ENCODE measurements at regions not wholly inside any gene's neighbourhood (a gene's known extent, or its start where the extent isn't known, plus 50 kb on each side); places are given as distances from the start of the nearest gene placed in this dataset.

GRCh38 chr3:59126446-59126845 is 76.6 kb upstream of the CFAP20DC start:
- ChIA-PET POLR2A (no interaction called here), CTCF (no interaction called here)
- TF ChIP-seq, protein P1, sequence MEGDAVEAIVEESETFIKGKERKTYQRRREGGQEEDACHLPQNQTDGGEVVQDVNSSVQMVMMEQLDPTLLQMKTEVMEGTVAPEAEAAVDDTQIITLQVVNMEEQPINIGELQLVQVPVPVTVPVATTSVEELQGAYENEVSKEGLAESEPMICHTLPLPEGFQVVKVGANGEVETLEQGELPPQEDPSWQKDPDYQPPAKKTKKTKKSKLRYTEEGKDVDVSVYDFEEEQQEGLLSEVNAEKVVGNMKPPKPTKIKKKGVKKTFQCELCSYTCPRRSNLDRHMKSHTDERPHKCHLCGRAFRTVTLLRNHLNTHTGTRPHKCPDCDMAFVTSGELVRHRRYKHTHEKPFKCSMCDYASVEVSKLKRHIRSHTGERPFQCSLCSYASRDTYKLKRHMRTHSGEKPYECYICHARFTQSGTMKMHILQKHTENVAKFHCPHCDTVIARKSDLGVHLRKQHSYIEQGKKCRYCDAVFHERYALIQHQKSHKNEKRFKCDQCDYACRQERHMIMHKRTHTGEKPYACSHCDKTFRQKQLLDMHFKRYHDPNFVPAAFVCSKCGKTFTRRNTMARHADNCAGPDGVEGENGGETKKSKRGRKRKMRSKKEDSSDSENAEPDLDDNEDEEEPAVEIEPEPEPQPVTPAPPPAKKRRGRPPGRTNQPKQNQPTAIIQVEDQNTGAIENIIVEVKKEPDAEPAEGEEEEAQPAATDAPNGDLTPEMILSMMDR (IDR thresholded peaks at IDR 0.05): no peak
- Mint-ChIP-seq H3K4me1 (ENCODE audit: low read depth) (no peaks in the 10 kb centered on the region), H3K27me3 (peaks cover 1% of the 10 kb centered on the region), H3K36me3 (ENCODE audit: low read depth) (no peaks in the 10 kb centered on the region), H3K27ac (no peak overlapping the region), H3K9me3 (no peaks in the 10 kb centered on the region), H3K4me3 (no peak overlapping the region)
- no peak for ATAC-seq
- intact Hi-C loops (cut with micrococcal nuclease): no loop called here
- DNase-seq: no peak

DNA sequence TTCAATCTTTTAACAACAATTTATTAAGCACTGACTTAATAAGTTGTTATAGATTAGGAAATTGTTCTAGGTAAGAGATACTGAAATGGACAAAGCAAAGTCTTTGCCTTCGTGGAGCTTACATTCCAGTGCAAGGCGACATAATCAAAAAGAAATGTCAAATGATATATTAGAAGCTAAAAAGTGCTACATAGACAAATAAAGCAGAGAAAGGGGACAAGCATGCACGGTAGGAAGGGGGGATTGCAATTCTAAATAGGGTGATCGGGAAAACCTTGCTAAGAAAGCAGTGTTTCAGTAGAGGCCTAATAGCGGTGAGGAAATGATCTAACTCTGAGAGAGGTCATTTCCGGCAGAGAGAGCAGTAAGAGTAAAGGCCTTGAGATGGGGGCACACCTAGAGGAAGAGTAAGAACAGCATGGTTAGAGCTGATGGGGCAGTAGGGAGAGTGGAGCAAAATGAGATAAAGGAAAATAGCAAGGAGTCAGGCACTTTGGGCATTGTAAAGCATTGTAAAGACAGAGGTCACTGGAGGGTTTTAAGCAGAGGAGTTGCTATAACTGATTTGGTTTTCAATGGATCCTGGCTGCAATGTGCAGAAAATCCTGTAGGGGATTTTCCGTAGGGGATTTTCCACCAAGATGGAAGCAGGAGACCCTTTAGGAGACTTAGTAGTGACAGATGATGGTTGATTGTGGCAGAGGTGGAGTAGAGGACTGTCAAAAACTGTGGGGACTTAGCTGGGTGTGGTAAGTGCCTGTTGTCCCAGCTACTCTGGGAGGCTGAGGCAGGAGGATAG is 71.7 kb upstream of the CFAP20DC start:
- intact Hi-C loops (cut with micrococcal nuclease): no loop called here
- DNase-seq (no peak), ATAC-seq (no peak)
- Mint-ChIP-seq H3K9me3 (no peaks in the 10 kb centered on the region), H3K4me1 (ENCODE audit: low read depth) (no peaks in the 10 kb centered on the region), H3K27ac (no peak overlapping the region), H3K27me3 (peaks cover 4% of the 10 kb centered on the region), H3K4me3 (no peak overlapping the region), H3K36me3 (ENCODE audit: low read depth) (no peaks in the 10 kb centered on the region)
- TF ChIP-seq, protein P1 (IDR thresholded peaks at IDR 0.05): no peak
- CTCF ChIA-PET: no interaction called here
- POLR2A ChIA-PET: no interaction called here

DNA sequence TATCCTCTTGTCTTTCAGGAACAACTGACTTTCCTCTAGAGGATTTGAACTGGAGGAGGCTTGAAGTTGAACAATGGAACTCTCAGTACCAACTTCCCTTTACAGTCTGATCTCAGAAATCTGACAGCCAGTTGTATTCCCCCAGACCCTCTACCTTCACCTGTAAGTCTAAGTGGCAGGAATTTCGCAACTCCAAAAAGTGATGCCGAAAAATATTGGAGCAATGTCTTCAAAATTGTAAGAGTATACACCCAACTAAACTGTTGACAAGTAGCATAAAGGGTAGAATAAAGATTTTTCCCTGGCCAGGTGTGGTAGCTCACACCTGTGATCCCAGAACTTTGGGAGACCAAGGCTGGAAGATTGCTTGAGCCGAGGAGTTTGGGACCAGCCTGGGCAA is 69.1 kb upstream of the CFAP20DC start:
- CTCF ChIA-PET: no interaction called here
- intact Hi-C loops (cut with micrococcal nuclease): no loop called here
- Mint-ChIP-seq H3K36me3 (ENCODE audit: low read depth) (no peaks in the 10 kb centered on the region), H3K4me1 (ENCODE audit: low read depth) (no peaks in the 10 kb centered on the region), H3K9me3 (no peaks in the 10 kb centered on the region), H3K27me3 (peaks cover 4% of the 10 kb centered on the region), H3K27ac (no peak overlapping the region), H3K4me3 (no peak overlapping the region)
- TF ChIP-seq, protein P1 (IDR thresholded peaks at IDR 0.05): no peak
- POLR2A ChIA-PET: no interaction called here
- DNase-seq (no peak), ATAC-seq (no peak)

DNA sequence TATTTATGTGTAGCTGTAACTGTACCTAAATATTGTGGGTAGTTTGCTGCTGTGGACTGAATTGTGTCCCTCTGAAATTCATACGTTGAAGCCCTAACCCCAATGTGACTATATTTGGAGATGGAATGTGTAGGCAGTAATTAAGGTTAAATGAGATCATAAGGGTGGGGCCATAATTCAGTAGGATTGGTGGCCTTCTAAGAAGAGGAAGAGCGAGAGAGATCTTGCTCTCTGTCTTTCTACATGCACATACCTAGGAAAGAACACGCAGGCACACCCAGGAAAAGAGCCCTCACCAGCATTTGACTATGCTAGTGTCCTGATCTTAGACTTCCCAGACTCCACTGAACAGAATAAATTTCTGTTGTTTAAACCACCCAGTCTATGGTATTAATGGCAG is 67.6 kb upstream of the CFAP20DC start:
- no peak for ATAC-seq
- Mint-ChIP-seq H3K27ac (no peak overlapping the region), H3K27me3 (peaks cover 5% of the 10 kb centered on the region), H3K4me3 (no peak overlapping the region), H3K36me3 (ENCODE audit: low read depth) (no peaks in the 10 kb centered on the region), H3K9me3 (no peaks in the 10 kb centered on the region), H3K4me1 (ENCODE audit: low read depth) (no peaks in the 10 kb centered on the region)
- CTCF ChIA-PET: no interaction called here
- intact Hi-C loops (cut with micrococcal nuclease): no loop called here
- TF ChIP-seq, protein P1 (IDR thresholded peaks at IDR 0.05): no peak
- DNase-seq: no peak
- POLR2A ChIA-PET: no interaction called here

DNA sequence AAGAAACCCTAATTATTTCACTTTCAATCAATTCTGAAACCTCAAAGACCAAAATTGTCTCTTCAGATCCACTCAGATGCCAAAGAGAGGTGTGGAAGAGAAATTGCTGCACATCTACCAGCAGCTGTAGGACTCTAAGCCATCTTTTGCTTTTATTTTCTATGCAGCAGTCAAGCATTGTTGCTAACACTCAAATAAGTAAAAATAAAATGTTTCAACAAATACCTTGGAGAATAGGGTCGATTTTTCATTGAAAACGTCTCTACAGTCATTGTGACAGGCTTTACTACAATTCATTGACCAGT is 66.4 kb upstream of the CFAP20DC start:
- Mint-ChIP-seq H3K9me3 (no peaks in the 10 kb centered on the region), H3K27me3 (peaks cover 5% of the 10 kb centered on the region), H3K4me1 (ENCODE audit: low read depth) (no peaks in the 10 kb centered on the region), H3K4me3 (no peak overlapping the region), H3K36me3 (ENCODE audit: low read depth) (no peaks in the 10 kb centered on the region), H3K27ac (no peak overlapping the region)
- TF ChIP-seq, protein P1 (IDR thresholded peaks at IDR 0.05): no peak
- ATAC-seq (no peak), DNase-seq (no peak)
- intact Hi-C loops (cut with micrococcal nuclease): no loop called here
- POLR2A ChIA-PET: no interaction called here
- CTCF ChIA-PET: interaction anchor here (1.0 kb wide), 1 partner anchor 14 kb away, joined by 6 read pairs; no protein-coding TSS in a partner anchor

All from activated CD8-positive, alpha-beta T cell treated with anti-CD3 and anti-CD28 coated beads for 36 hours (primary cell).